ENCODE measurements at regions not wholly inside any gene's neighbourhood (a gene's known extent, or its start where the extent isn't known, plus 50 kb on each side); places are given as distances from the start of the nearest gene placed in this dataset. TPM values are rescaled to one million over a fixed set of nuclear protein-coding genes. Genes with fewer than 3 reads are reported as not detected.

Small RNA genes in the stretch of these regions (small RNA-seq; reads per million reads assigned to genes)
- gene RF00045 (ENCODE audit: low replicate concordance) = not detected
